Tibial nerve (tissue), 4 donors: ENCODE measurements at regions not wholly inside any gene's neighbourhood (a gene's known extent, or its start where the extent isn't known, plus 50 kb on each side); places are given as distances from the start of the nearest gene placed in this dataset.

ENCODE experiments used
- CTCF ChIP-seq, 5 experiments: fragments of 200-600 bp in 3 of 5; fragments of 450-650 bp in 2 of 5; sonication (generic) in 3 of 5; IDR thresholded peaks; one replicate each; pipeline ENCODE4 v1.5.1; 2016 to 2019; ENCODE audit warnings: antibody characterized with exemption in 5 of 5, mild to moderate bottlenecking in 3 of 5, moderate library complexity in 2 of 5
- EP300 ChIP-seq, 2 donors: sonication (generic); formaldehyde crosslinking; IDR thresholded peaks; one replicate each; pipeline ENCODE4 v1.6.1; 2017; ENCODE audit warnings: antibody characterized with exemption in 2 of 2, mild to moderate bottlenecking in 1 of 2
- POLR2A ChIP-seq, 2 donors: fragments of 450-650 bp; IDR thresholded peaks; one replicate each; pipeline ENCODE4 v1.6.1; 2017; ENCODE audit warnings: antibody characterized with exemption in 2 of 2, mild to moderate bottlenecking in 2 of 2, moderate library complexity in 2 of 2

GRCh38 chr1:119266858-119267257, 101.7 kb upstream of the HAO2 start:
- TF ChIP-seq CTCF (IDR thresholded peaks at IDR 0.05): no peak
- no peak for TF ChIP-seq POLR2A (IDR thresholded peaks at IDR 0.05)
- no peak for TF ChIP-seq EP300 (IDR thresholded peaks at IDR 0.05)
